ENCODE measurements at regions not wholly inside any gene's neighbourhood (a gene's known extent, or its start where the extent isn't known, plus 50 kb on each side); places are given as distances from the start of the nearest gene placed in this dataset.

GRCh38 chr18:45526114-45526841 is 89.0 kb upstream of the SLC14A2 start:
- Histone ChIP-seq H3K36me3 (ENCODE audit: control insufficient read depth, insufficient read depth, low read length) (no peaks in the 10 kb centered on the region), H3K4me3 (ENCODE audit: insufficient read depth, low read depth, low read length) (no peak overlapping the region), H2BK5ac (ENCODE audit: low read depth, low read length, poor library complexity, severe bottlenecking) (no peak overlapping the region), H2AK5ac (ENCODE audit: low read depth, low read length) (no peak overlapping the region), H3K14ac (replicated peaks; ENCODE audit: low read depth, low read length) (no peak overlapping the region), H4K5ac (ENCODE audit: low read depth, low read length) (no peak overlapping the region), H3K18ac (ENCODE audit: low read depth, low read length) (no peak overlapping the region), H3K27ac (ENCODE audit: insufficient read depth, low read length) (no peak overlapping the region), H2BK20ac (ENCODE audit: low read depth, low read length) (no peak overlapping the region), H2AFZ (replicated peaks; ENCODE audit: low read length, poor library complexity) (no peak overlapping the region), H3K9ac (ENCODE audit: low read depth, low read length) (no peak overlapping the region), H3K56ac (ENCODE audit: extremely low read depth, insufficient read depth, low read length) (no peak overlapping the region), H3K9me1 (ENCODE audit: insufficient read depth, low read length) (no peaks in the 10 kb centered on the region), H4K91ac (ENCODE audit: insufficient read depth, low read depth, low read length) (no peak overlapping the region), H3K4me2 (ENCODE audit: low read depth, low read length) (no peak overlapping the region), H4K8ac (ENCODE audit: low read depth in 2 of 2, low read length in 2 of 2) (no peak overlapping the region), H2BK120ac (ENCODE audit: low read depth, low read length) (no peak overlapping the region), H2BK15ac (ENCODE audit: low read depth, low read length) (no peak overlapping the region), H3K79me1 (ENCODE audit: low read depth in 1 of 2, low read length in 2 of 2) (no peaks in the 10 kb centered on the region), H4K20me1 (ENCODE audit: insufficient read depth, low read length) (no peaks in the 10 kb centered on the region), H3K4ac (ENCODE audit: low read depth, low read length) (no peak overlapping the region), H3K27me3 (ENCODE audit: control insufficient read depth, insufficient read depth, low read length) (no peaks in the 10 kb centered on the region; the same call in 1 of the 2 replicates), H2AK9ac (replicated peaks; ENCODE audit: low read depth, low read length, poor library complexity) (no peak overlapping the region), H3K9me3 (ENCODE audit: control insufficient read depth, insufficient read depth, low read length) (no peaks in the 10 kb centered on the region), H3K4me1 (ENCODE audit: control insufficient read depth, insufficient read depth, low read length) (peaks cover 2% of the 10 kb centered on the region; the same call in 1 of the 2 replicates), H3K23ac (ENCODE audit: low read depth, low read length) (no peak overlapping the region)
- POLR2A ChIA-PET (ENCODE audit: unreplicated experiment) = no interaction called here
- dilution Hi-C loops (cut with HindIII; ENCODE audit: low sequenced_read_pairs, unreplicated experiment) (no loop called here), intact Hi-C loops (cut with micrococcal nuclease) (no loop called here), in situ Hi-C loops (cut with MboI; ENCODE audit: low sequenced_read_pairs) (no loop called here)
- BruUV-seq (replicated peaks) = no TSS peak
- ATAC-seq (ENCODE audit: low read depth) = no peak
- DNase-seq = no peak
- no peak for TF ChIP-seq CTCF (conservative IDR thresholded peaks at IDR 0.05; ENCODE audit: low read depth, low read length)
- no peak for TF ChIP-seq MAZ (IDR thresholded peaks at IDR 0.05; ENCODE audit: borderline replicate concordance, low read depth, low read length)
- no peak for TF ChIP-seq POLR2A (IDR thresholded peaks at IDR 0.05; ENCODE audit: low read depth, low read length)
- TF ChIP-seq MXI1 (IDR thresholded peaks at IDR 0.05; ENCODE audit: borderline replicate concordance, low read depth, low read length) = no peak
- TF ChIP-seq USF2 (IDR thresholded peaks at IDR 0.05; ENCODE audit: low read depth, low read length) = no peak
- no peak for TF ChIP-seq RCOR1 (IDR thresholded peaks at IDR 0.05; ENCODE audit: insufficient replicate concordance, low read length)
- TF ChIP-seq MAFK (IDR thresholded peaks at IDR 0.05; ENCODE audit: low read depth, low read length) = no peak
- CTCF ChIA-PET = no interaction called here
- 38% methylated on average over 1 of the region's 3 CpGs; no CpG with 5 or more reads in 1 of the 2 experiments for whole genome bisulfite sequencing, 2 experiments (ENCODE audit: extremely low coverage in 2 of 2, insufficient read length in 1 of 2)

Measured in IMR-90 (cell line).